SH-SY5Y (cell line): ENCODE measurements at regions not wholly inside any gene's neighbourhood (a gene's known extent, or its start where the extent isn't known, plus 50 kb on each side); places are given as distances from the start of the nearest gene placed in this dataset.

Experiments used
- GATA2 ChIP-seq: IDR thresholded peaks from 2 replicates; pipeline ENCODE4 v1.6.1; 2011; ENCODE audit warnings: mild to moderate bottlenecking, low read depth, low read length
- GATA3 ChIP-seq: IDR thresholded peaks from 2 replicates; pipeline ENCODE4 v1.6.1; 2011; ENCODE audit warnings: low read depth, mild to moderate bottlenecking, low read length, moderate library complexity

- TF ChIP-seq GATA2 (no peak), GATA3 (no peak)
Observed at GRCh38 chr1:2969011-2969844, 52.0 kb upstream of the ACTRT2 start.

GRCh38 chr1:2969845-2970291, 51.4 kb upstream of the ACTRT2 start:
- TF ChIP-seq GATA3 (no peak), GATA2 (no peak)

- TF ChIP-seq GATA3 (no peak), GATA2 (no peak)
Observed at GRCh38 chr1:2970311-2971071, 50.8 kb upstream of the ACTRT2 start.

GRCh38 chr1:2971101-2971501, 50.2 kb upstream of the ACTRT2 start:
- TF ChIP-seq GATA3 (no peak), GATA2 (no peak)
